Loucy (cell line): ENCODE measurements at regions not wholly inside any gene's neighbourhood (a gene's known extent, or its start where the extent isn't known, plus 50 kb on each side); places are given as distances from the start of the nearest gene placed in this dataset.
"Not testable (repeated sequence)": the region's sequence is repeated elsewhere in the genome, so short reads cannot be mapped to it uniquely, and the experiment has no call there.

Source experiments
- H2AFZ ChIP-seq: fragments of 200-600 bp; sonication (generic); 2 replicates; pipeline ENCODE4 v1.6.0; 2016; ENCODE audit warnings: antibody characterized with exemption, mild to moderate bottlenecking, low read length, moderate library complexity
- H3F3A ChIP-seq: fragments of 200-600 bp; 2 replicates; pipeline ENCODE4 v1.6.0; 2016; ENCODE audit warnings: antibody characterized with exemption, low read depth, mild to moderate bottlenecking
- H3K27me3 ChIP-seq: fragments of 200-600 bp; sonication (generic); 2 replicates; pipeline ENCODE4 v1.6.1; 2014; ENCODE audit warnings: low read length, mild to moderate bottlenecking; ENCODE audit not compliant: insufficient read depth, poor library complexity, severe bottlenecking
- H3K36me3 ChIP-seq: fragments of 200-600 bp; sonication (generic); 2 replicates; pipeline ENCODE4 v1.6.1; 2016; ENCODE audit warnings: low read length; ENCODE audit not compliant: insufficient read depth
- H3K4me1 ChIP-seq: fragments of 200-600 bp; sonication (generic); 2 replicates; pipeline ENCODE4 v1.5.1; 2014; ENCODE audit warnings: low read length, mild to moderate bottlenecking; ENCODE audit not compliant: insufficient read depth, poor library complexity, severe bottlenecking
- H3K4me2 ChIP-seq: fragments of 200-600 bp; sonication (generic); 2 replicates; pipeline ENCODE4 v1.6.0; 2014; ENCODE audit warnings: antibody characterized with exemption, low read length, low read depth, mild to moderate bottlenecking; ENCODE audit not compliant: poor library complexity, severe bottlenecking
- H3K4me3 ChIP-seq: fragments of 200-600 bp; sonication (generic); 2 replicates; pipeline ENCODE4 v1.5.1; 2014; ENCODE audit warnings: low read length, mild to moderate bottlenecking, mixed read lengths; ENCODE audit not compliant: poor library complexity, severe bottlenecking
- H3K79me2 ChIP-seq: fragments of 200-600 bp; sonication (generic); 2 replicates; pipeline ENCODE4 v1.6.1; 2014; ENCODE audit warnings: low read length; ENCODE audit not compliant: insufficient read depth
- H3K9ac ChIP-seq: fragments of 200-600 bp; sonication (generic); 2 replicates; pipeline ENCODE4 v1.6.0; 2014; ENCODE audit warnings: mild to moderate bottlenecking, low read depth, low read length, moderate library complexity; ENCODE audit not compliant: poor library complexity, severe bottlenecking
- H3K9me2 ChIP-seq: fragments of 200-600 bp; sonication (generic); replicated peaks from 2 replicates; pipeline ENCODE4 v1.6.1; 2016; ENCODE audit warnings: low read depth, low read length, mixed read lengths
- H3K9me3 ChIP-seq: fragments of 200-600 bp; sonication (generic); 2 replicates; pipeline ENCODE4 v1.6.1; 2014; ENCODE audit warnings: mild to moderate bottlenecking, antibody characterized with exemption, low read length, low read depth; ENCODE audit not compliant: insufficient read depth
- H4K20me1 ChIP-seq: fragments of 200-600 bp; sonication (generic); 2 replicates; pipeline ENCODE4 v1.6.0; 2014; ENCODE audit warnings: antibody characterized with exemption, low read length, mild to moderate bottlenecking; ENCODE audit not compliant: insufficient read depth, poor library complexity, severe bottlenecking
- EZH2phosphoT487 ChIP-seq: fragments of 200-600 bp; IDR thresholded peaks from 2 replicates; pipeline ENCODE4 v1.6.1; 2018; ENCODE audit warnings: antibody characterized with exemption, mild to moderate bottlenecking, moderate library complexity, borderline replicate concordance
- TF ChIP-seq, protein P1 (sequence below): fragments of 200-600 bp; sonication (generic); conservative IDR thresholded peaks from 2 replicates; pipeline ENCODE4 v1.5.1; 2014; ENCODE audit warnings: mild to moderate bottlenecking, antibody characterized with exemption, low read length

GRCh38 chr3:72065872-72066641 is 281.1 kb upstream of the PROK2 start:
- Histone ChIP-seq H3K36me3 (no peaks in the 10 kb centered on the region), H3K4me2 (no peak overlapping the region), H4K20me1 (no peaks in the 10 kb centered on the region), H3K9me2 (no peaks in the 10 kb centered on the region), H3F3A (no peaks in the 10 kb centered on the region), H3K4me3 (no peak overlapping the region), H2AFZ (no peak overlapping the region), H3K4me1 (peaks cover 8% of the 10 kb centered on the region), H3K27me3 (no peaks in the 10 kb centered on the region), H3K9ac (no peak overlapping the region), H3K9me3 (no peaks in the 10 kb centered on the region; the same call in 1 of the 2 replicates), H3K79me2 (no peaks in the 10 kb centered on the region)
- TF ChIP-seq, protein P1, sequence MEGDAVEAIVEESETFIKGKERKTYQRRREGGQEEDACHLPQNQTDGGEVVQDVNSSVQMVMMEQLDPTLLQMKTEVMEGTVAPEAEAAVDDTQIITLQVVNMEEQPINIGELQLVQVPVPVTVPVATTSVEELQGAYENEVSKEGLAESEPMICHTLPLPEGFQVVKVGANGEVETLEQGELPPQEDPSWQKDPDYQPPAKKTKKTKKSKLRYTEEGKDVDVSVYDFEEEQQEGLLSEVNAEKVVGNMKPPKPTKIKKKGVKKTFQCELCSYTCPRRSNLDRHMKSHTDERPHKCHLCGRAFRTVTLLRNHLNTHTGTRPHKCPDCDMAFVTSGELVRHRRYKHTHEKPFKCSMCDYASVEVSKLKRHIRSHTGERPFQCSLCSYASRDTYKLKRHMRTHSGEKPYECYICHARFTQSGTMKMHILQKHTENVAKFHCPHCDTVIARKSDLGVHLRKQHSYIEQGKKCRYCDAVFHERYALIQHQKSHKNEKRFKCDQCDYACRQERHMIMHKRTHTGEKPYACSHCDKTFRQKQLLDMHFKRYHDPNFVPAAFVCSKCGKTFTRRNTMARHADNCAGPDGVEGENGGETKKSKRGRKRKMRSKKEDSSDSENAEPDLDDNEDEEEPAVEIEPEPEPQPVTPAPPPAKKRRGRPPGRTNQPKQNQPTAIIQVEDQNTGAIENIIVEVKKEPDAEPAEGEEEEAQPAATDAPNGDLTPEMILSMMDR: no peak
- no peak for TF ChIP-seq EZH2phosphoT487

DNA sequence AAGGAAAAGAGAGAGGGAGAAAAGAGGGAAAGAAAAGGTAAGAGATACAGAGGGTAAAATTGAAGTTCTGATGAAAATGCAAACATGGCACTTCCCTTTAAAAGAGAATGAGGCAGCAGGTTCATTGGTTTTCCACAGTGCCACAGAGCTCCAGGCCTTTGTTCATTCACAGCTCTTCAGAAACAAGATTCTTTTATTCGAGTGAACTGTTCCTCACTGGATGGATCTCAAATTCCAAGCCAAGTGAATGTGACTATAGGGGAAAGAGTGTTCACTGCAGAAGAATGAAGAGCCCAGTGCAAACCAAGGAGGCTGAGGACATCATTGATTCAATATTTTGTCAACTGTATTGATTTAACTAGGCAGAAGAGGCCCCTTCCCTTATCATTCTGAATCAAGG is 280.3 kb upstream of the PROK2 start:
- Histone ChIP-seq H4K20me1 (no peaks in the 10 kb centered on the region), H3K9ac (no peak overlapping the region), H3F3A (no peaks in the 10 kb centered on the region), H3K4me3 (no peak overlapping the region), H3K36me3 (no peaks in the 10 kb centered on the region), H3K4me1 (peaks cover 8% of the 10 kb centered on the region), H3K27me3 (no peaks in the 10 kb centered on the region), H3K79me2 (no peaks in the 10 kb centered on the region), H2AFZ (no peak overlapping the region), H3K9me2 (no peaks in the 10 kb centered on the region), H3K9me3 (no peaks in the 10 kb centered on the region; the same call in 1 of the 2 replicates), H3K4me2 (no peak overlapping the region)
- TF ChIP-seq EZH2phosphoT487: no peak
- TF ChIP-seq, protein P1: no peak

- H3F3A ChIP-seq, H4K20me1 ChIP-seq, H3K4me3 ChIP-seq, H3K79me2 ChIP-seq, H3K4me1 ChIP-seq, H3K9ac ChIP-seq, H3K9me3 ChIP-seq, H2AFZ ChIP-seq, H3K27me3 ChIP-seq, H3K9me2 ChIP-seq, H3K4me2 ChIP-seq, H3K36me3 ChIP-seq: not testable (repeated sequence)
These were observed 279.8 kb upstream of the PROK2 start for GRCh38 chr3:72064727-72065126.

DNA sequence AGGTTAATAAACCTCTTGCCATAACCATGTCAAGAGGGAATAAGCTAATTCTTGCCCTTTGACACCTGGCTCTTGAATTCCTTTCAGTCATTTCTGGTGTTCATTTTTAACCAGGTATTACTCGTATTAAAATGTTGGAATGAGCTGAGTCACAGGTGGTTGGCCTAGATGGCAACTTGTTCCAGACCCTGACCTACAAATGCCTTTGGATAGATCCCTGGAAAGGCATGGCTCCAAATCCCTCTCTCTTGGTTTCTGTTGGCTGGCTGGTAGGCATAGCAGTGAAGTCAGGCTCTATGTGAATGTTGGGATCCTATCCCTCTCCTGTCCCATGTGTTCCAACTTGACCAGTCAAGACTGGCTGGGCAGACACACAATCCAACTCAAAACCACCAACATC is 277.1 kb upstream of the PROK2 start:
- H3K4me3 ChIP-seq: no peak overlapping the region
- H3F3A ChIP-seq: no peaks in the 10 kb centered on the region
- no peak overlapping the region for H3K4me2 ChIP-seq
- H2AFZ ChIP-seq: no peak overlapping the region
- no peaks in the 10 kb centered on the region; the same call in 1 of the 2 replicates for H3K9me3 ChIP-seq
- H3K79me2 ChIP-seq: no peaks in the 10 kb centered on the region
- no peaks in the 10 kb centered on the region for H4K20me1 ChIP-seq
- TF ChIP-seq, protein P1: no peak
- no peak for TF ChIP-seq EZH2phosphoT487
- H3K9me2 ChIP-seq: no peaks in the 10 kb centered on the region
- H3K36me3 ChIP-seq: no peaks in the 10 kb centered on the region
- no peak overlapping the region for H3K9ac ChIP-seq
- H3K4me1 ChIP-seq: peaks cover 8% of the 10 kb centered on the region
- no peaks in the 10 kb centered on the region for H3K27me3 ChIP-seq
